HL-60/S4 treated with phorbol 12-myristate 13-acetate at 8.2 ng/mL for 4 days and 3 days (cell line): ENCODE measurements at regions not wholly inside any gene's neighbourhood (a gene's known extent, or its start where the extent isn't known, plus 50 kb on each side); places are given as distances from the start of the nearest gene placed in this dataset.

Experiments used
- in situ Hi-C: fragments of 300-500 bp; cut with MboI; formaldehyde crosslinking; loops from 2 replicates; pipeline ENCODE4 v1.15.0; 2022; ENCODE audit warnings: low sequenced_read_pairs

GRCh38 chr9:82367016-82367415 lies 378.4 kb downstream of the SPATA31D1 start:
- in situ Hi-C loops = no loop called here

- in situ Hi-C loops = no loop called here
Observed at GRCh38 chr9:82367929-82368328, 379.4 kb downstream of the SPATA31D1 start.

GRCh38 chr9:82369251-82369945 lies 380.8 kb downstream of the SPATA31D1 start:
- in situ Hi-C loops = no loop called here

- in situ Hi-C loops = no loop called here
Observed at GRCh38 chr9:82375041-82375440, 386.5 kb downstream of the SPATA31D1 start.

- in situ Hi-C loops = no loop called here
Observed at GRCh38 chr9:82376677-82377232, 388.2 kb downstream of the SPATA31D1 start.

GRCh38 chr9:82382887-82383616 lies 394.5 kb downstream of the SPATA31D1 start:
- in situ Hi-C loops = no loop called here

- in situ Hi-C loops = no loop called here
Observed at GRCh38 chr9:82385633-82386032, 397.1 kb downstream of the SPATA31D1 start.

GRCh38 chr9:82397534-82397933 lies 409.0 kb downstream of the SPATA31D1 start:
- in situ Hi-C loops = no loop called here

- in situ Hi-C loops = no loop called here
Observed at GRCh38 chr9:82404196-82404870, 415.8 kb downstream of the SPATA31D1 start.

GRCh38 chr9:82404881-82405280 lies 416.3 kb downstream of the SPATA31D1 start:
- in situ Hi-C loops = no loop called here

GRCh38 chr9:82406456-82407085 lies 418.0 kb downstream of the SPATA31D1 start:
- in situ Hi-C loops = no loop called here

GRCh38 chr9:82410306-82410705 lies 421.7 kb downstream of the SPATA31D1 start:
- in situ Hi-C loops = no loop called here

GRCh38 chr9:82410866-82411265 lies 422.3 kb downstream of the SPATA31D1 start:
- in situ Hi-C loops = no loop called here

- in situ Hi-C loops = no loop called here
Observed at GRCh38 chr9:82412586-82413305, 424.2 kb downstream of the SPATA31D1 start.

- in situ Hi-C loops = no loop called here
Observed at GRCh38 chr9:82417501-82417900, 428.9 kb downstream of the SPATA31D1 start.

GRCh38 chr9:82418334-82418733 lies 429.8 kb downstream of the SPATA31D1 start:
- in situ Hi-C loops = no loop called here

GRCh38 chr9:82419696-82420486 lies 431.3 kb downstream of the SPATA31D1 start:
- in situ Hi-C loops = no loop called here

GRCh38 chr9:82421498-82421897 lies 432.9 kb downstream of the SPATA31D1 start:
- in situ Hi-C loops = no loop called here

- in situ Hi-C loops = no loop called here
Observed at GRCh38 chr9:82423700-82424099, 435.1 kb downstream of the SPATA31D1 start.
